ENCODE measurements at regions not wholly inside any gene's neighbourhood (a gene's known extent, or its start where the extent isn't known, plus 50 kb on each side); places are given as distances from the start of the nearest gene placed in this dataset.

DNA sequence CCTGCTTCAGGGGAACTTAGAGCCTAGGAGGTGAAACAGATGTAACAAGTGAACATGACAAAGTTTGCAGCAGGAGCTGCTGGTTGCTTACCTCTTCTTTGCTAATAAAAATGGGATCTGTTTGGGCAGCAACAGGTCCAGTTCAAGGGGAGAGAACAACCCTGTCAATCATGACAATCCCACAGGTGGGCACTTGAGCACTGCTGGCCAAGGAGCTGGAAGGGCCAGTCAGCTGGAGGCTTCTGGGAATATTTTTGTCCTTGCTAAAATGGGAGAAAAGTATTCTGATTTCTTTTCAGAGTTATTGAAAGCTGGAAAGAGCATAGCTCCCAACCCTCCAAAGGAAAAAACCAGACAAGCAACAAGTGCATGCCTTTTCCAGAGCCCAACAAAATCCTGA lies 477.7 kb upstream of the SULF2 start:
- peaks cover 6% of the 10 kb centered on the region for H3K4me1 Mint-ChIP-seq
- H3K4me3 Mint-ChIP-seq: no peak overlapping the region
- H3K9me3 Mint-ChIP-seq: no peaks in the 10 kb centered on the region
- H3K27ac Mint-ChIP-seq (ENCODE audit: unreplicated experiment): no peak overlapping the region
- no peaks in the 10 kb centered on the region for H3K27me3 Mint-ChIP-seq (ENCODE audit: low read depth)
- H3K36me3 Mint-ChIP-seq (ENCODE audit: low read depth): no peaks in the 10 kb centered on the region
- TF ChIP-seq, protein P1, sequence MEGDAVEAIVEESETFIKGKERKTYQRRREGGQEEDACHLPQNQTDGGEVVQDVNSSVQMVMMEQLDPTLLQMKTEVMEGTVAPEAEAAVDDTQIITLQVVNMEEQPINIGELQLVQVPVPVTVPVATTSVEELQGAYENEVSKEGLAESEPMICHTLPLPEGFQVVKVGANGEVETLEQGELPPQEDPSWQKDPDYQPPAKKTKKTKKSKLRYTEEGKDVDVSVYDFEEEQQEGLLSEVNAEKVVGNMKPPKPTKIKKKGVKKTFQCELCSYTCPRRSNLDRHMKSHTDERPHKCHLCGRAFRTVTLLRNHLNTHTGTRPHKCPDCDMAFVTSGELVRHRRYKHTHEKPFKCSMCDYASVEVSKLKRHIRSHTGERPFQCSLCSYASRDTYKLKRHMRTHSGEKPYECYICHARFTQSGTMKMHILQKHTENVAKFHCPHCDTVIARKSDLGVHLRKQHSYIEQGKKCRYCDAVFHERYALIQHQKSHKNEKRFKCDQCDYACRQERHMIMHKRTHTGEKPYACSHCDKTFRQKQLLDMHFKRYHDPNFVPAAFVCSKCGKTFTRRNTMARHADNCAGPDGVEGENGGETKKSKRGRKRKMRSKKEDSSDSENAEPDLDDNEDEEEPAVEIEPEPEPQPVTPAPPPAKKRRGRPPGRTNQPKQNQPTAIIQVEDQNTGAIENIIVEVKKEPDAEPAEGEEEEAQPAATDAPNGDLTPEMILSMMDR (conservative IDR thresholded peaks at IDR 0.05): no peak
- no peak for DNase-seq (ENCODE audit: low read depth, low spot score)

DNA sequence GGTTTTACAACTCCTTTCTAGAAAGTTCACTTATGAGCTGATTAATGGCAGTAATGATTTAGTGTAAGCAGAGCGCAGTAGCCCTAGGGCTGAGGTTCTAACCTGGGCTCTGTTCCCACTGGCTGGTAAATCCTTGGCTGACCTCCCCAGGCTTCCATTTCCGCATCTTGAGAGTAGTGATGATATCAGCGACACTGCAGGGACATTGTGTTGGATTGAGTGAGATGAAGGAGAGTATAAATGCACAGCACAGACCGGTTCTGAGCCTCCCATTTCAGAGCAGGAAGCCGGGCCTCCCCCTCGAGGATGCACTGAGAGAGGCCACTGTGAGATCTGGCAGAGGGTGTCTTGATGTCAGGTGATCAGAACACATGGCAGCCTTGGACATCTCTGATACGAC lies 477.2 kb upstream of the SULF2 start:
- Mint-ChIP-seq H3K4me1 (peaks cover 6% of the 10 kb centered on the region), H3K36me3 (ENCODE audit: low read depth) (no peaks in the 10 kb centered on the region), H3K4me3 (no peak overlapping the region), H3K27ac (ENCODE audit: unreplicated experiment) (no peak overlapping the region), H3K9me3 (no peaks in the 10 kb centered on the region), H3K27me3 (ENCODE audit: low read depth) (no peaks in the 10 kb centered on the region)
- no peak for DNase-seq (ENCODE audit: low read depth, low spot score)
- TF ChIP-seq, protein P1 (conservative IDR thresholded peaks at IDR 0.05): no peak

DNA sequence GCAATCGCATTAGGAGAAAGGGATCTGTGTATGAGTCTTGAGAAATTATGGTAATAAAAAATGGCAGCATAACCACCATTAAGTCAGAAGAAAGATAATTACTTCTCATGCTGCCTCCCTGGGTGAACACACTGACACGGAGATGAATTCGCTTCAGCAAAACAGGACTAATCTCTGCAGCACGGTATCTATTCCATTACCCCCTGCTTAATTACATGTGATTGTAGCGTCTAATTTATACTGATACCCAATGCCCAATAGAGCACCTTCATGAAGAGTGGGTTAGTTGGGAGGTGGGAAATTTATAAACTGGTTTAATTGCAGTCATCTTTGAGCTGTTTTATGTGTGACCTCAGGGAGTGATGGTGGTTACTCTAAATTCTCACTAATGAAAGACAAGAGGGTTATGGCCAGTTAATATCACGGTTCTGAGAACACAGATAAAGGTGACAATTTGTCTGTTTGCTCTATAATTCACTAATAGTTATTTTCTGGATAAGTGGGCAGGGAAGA lies 476.2 kb upstream of the SULF2 start:
- Mint-ChIP-seq H3K9me3 (peaks cover 3% of the 10 kb centered on the region), H3K4me3 (no peak overlapping the region), H3K4me1 (peaks cover 6% of the 10 kb centered on the region), H3K27ac (ENCODE audit: unreplicated experiment) (no peak overlapping the region), H3K27me3 (ENCODE audit: low read depth) (no peaks in the 10 kb centered on the region), H3K36me3 (ENCODE audit: low read depth) (no peaks in the 10 kb centered on the region)
- TF ChIP-seq, protein P1 (conservative IDR thresholded peaks at IDR 0.05): no peak
- no peak for DNase-seq (ENCODE audit: low read depth, low spot score)

DNA sequence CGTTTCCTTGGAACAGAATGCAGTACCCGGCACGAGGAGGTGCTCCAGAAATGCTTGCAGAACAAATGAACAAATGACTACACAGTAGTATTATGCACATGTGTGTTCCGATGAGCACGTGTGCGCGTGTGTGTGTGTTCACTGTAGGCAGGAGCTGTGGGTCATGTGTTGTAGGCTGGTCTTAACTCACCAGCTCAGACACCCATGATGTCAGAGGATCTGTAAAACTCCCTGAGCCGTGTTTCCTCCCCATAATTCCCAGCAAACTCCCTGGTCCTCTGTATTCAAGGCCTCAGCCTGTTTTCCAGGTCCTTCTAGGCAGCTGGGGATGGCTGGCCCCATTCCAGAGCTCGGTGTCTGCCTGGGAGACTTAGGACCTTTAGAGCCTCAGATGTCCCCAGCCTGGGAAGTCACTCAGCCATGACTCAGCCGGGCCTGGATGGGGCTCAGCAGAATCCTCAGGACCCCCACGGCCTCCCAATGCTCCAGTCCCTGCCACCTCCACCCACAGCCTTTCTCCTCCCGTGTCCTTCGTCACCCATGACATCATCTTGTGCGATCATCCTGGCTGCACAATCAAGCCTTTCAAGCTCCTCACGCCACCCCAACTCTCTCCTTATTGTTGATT lies 475.0 kb upstream of the SULF2 start:
- H3K36me3 Mint-ChIP-seq (ENCODE audit: low read depth): peaks cover 4% of the 10 kb centered on the region
- no peaks in the 10 kb centered on the region for H3K27me3 Mint-ChIP-seq (ENCODE audit: low read depth)
- TF ChIP-seq, protein P1 (conservative IDR thresholded peaks at IDR 0.05): no peak
- H3K4me1 Mint-ChIP-seq: peaks cover 6% of the 10 kb centered on the region
- H3K4me3 Mint-ChIP-seq: no peak overlapping the region
- H3K27ac Mint-ChIP-seq (ENCODE audit: unreplicated experiment): peak overlapping the region; percentile 72
- H3K9me3 Mint-ChIP-seq: peaks cover 9% of the 10 kb centered on the region
- DNase-seq (ENCODE audit: low read depth, low spot score): no peak

DNA sequence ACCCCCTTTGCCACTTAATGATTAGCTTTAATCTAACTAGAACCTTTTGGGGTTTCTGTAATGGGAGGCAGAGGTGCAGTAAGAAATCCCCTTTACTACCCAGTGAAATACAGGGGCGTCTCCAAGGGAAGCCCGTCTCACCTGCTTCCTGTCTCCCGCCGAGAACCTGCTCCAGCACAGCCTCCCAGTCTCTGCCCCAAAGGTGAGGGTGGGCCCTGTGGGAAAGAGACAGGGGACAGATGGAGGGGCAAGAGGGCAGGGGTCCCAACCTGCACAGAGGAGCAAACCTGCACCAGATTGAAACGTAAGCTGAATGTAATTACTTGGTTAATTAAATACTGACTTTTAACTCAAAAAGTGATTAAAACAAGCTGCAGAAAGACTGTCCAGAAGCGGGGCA lies 474.2 kb upstream of the SULF2 start:
- H3K4me3 Mint-ChIP-seq: no peak overlapping the region
- H3K36me3 Mint-ChIP-seq (ENCODE audit: low read depth): peaks cover 4% of the 10 kb centered on the region
- no peak overlapping the region for H3K27ac Mint-ChIP-seq (ENCODE audit: unreplicated experiment)
- TF ChIP-seq, protein P1 (conservative IDR thresholded peaks at IDR 0.05): no peak
- H3K9me3 Mint-ChIP-seq: peaks cover 9% of the 10 kb centered on the region
- no peak for DNase-seq (ENCODE audit: low read depth, low spot score)
- peaks cover 6% of the 10 kb centered on the region for H3K4me1 Mint-ChIP-seq
- H3K27me3 Mint-ChIP-seq (ENCODE audit: low read depth): no peaks in the 10 kb centered on the region
